ENCODE measurements at regions not wholly inside any gene's neighbourhood (a gene's known extent, or its start where the extent isn't known, plus 50 kb on each side); places are given as distances from the start of the nearest gene placed in this dataset.

DNA sequence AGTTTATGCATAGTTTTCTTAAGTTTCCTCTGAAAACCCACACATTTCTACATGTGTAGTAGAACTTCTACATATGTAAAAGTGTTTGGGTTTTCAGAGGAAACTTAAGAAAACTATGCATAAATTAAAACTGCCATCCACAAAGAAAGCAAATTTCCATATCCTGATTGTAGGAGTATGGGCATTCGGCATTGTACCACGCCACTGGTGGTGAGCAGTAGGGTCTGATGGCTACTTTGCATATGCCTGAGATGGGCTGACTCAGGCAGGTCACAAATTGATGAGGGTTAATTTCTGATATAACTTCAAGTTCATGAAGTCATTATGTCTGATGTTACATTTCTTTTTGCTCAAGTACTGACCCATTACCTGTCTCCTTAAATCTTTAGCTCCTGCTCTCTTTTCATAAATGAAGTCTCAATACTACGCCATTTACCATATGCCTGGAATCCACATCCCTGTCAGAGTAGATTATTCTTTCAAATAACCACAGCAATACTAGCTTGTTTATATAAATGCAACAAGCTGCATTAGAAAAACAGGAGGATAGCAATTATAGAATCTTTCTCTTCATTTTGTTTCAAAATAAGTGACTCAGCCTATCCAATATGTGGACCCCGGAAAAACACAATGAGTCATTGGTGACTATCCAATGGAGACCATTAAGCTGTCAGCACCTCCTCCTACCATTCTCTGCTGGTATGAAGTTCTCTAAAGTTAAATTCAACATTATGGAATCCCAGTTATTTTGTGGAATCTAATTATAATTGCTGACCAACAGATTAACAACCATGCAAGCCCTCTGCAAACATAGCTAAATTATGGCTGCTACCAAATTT, 355.2 kb upstream of the UBE2E3 start:
- TF ChIP-seq, protein P1, sequence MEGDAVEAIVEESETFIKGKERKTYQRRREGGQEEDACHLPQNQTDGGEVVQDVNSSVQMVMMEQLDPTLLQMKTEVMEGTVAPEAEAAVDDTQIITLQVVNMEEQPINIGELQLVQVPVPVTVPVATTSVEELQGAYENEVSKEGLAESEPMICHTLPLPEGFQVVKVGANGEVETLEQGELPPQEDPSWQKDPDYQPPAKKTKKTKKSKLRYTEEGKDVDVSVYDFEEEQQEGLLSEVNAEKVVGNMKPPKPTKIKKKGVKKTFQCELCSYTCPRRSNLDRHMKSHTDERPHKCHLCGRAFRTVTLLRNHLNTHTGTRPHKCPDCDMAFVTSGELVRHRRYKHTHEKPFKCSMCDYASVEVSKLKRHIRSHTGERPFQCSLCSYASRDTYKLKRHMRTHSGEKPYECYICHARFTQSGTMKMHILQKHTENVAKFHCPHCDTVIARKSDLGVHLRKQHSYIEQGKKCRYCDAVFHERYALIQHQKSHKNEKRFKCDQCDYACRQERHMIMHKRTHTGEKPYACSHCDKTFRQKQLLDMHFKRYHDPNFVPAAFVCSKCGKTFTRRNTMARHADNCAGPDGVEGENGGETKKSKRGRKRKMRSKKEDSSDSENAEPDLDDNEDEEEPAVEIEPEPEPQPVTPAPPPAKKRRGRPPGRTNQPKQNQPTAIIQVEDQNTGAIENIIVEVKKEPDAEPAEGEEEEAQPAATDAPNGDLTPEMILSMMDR (IDR thresholded peaks at IDR 0.05), result no peak
- no peak for TF ChIP-seq POLR2A (IDR thresholded peaks at IDR 0.05)

All from right lobe of liver (tissue), 4 donors.